ENCODE measurements at regions not wholly inside any gene's neighbourhood (a gene's known extent, or its start where the extent isn't known, plus 50 kb on each side); places are given as distances from the start of the nearest gene placed in this dataset.

DNA sequence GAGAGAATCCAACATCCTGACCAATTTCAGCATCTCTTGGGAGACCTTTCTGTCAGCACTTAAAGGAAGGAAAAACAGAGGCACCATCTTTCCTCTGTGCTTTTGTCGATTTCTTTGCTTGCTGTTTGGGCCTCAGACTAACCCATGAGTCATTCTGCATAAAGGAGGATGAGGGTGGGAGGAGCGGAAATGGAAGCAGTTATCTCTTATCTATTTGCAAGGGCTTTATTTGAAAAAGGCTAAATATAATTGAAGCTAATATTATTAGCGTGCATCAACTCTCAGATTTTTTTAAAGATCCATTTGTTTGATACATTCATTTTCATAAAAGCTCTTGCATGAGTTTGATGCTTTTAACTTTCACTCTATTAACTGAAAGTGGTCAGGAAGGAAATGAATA, 72.9 kb downstream of the ZNF622 start:
- Histone ChIP-seq H2AFZ (ENCODE audit: low read length) (no peak overlapping the region), H3K4me2 (ENCODE audit: insufficient read depth, low read length) (no peak overlapping the region), H3K27me3 (ENCODE audit: insufficient read depth, low read length) (no peaks in the 10 kb centered on the region), H3K4me3 (ENCODE audit: insufficient read depth, low read length) (no peak overlapping the region), H3K27ac (ENCODE audit: low read depth, low read length) (no peak overlapping the region), H4K20me1 (ENCODE audit: insufficient read depth, low read length) (no peaks in the 10 kb centered on the region), H3K36me3 (ENCODE audit: insufficient read depth, low read length) (no peaks in the 10 kb centered on the region), H3K4me1 (ENCODE audit: insufficient read depth, low read length) (no peaks in the 10 kb centered on the region), H3K9me3 (ENCODE audit: low read depth, low read length) (no peaks in the 10 kb centered on the region), H3K79me2 (ENCODE audit: insufficient read depth, low read length) (no peaks in the 10 kb centered on the region)
- TF ChIP-seq, protein P1, sequence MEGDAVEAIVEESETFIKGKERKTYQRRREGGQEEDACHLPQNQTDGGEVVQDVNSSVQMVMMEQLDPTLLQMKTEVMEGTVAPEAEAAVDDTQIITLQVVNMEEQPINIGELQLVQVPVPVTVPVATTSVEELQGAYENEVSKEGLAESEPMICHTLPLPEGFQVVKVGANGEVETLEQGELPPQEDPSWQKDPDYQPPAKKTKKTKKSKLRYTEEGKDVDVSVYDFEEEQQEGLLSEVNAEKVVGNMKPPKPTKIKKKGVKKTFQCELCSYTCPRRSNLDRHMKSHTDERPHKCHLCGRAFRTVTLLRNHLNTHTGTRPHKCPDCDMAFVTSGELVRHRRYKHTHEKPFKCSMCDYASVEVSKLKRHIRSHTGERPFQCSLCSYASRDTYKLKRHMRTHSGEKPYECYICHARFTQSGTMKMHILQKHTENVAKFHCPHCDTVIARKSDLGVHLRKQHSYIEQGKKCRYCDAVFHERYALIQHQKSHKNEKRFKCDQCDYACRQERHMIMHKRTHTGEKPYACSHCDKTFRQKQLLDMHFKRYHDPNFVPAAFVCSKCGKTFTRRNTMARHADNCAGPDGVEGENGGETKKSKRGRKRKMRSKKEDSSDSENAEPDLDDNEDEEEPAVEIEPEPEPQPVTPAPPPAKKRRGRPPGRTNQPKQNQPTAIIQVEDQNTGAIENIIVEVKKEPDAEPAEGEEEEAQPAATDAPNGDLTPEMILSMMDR (IDR thresholded peaks at IDR 0.05; ENCODE audit: extremely low read depth, low read depth, low read length) = no peak
- no peak for DNase-seq (ENCODE audit: insufficient read length, low spot score, missing footprints)

DNA sequence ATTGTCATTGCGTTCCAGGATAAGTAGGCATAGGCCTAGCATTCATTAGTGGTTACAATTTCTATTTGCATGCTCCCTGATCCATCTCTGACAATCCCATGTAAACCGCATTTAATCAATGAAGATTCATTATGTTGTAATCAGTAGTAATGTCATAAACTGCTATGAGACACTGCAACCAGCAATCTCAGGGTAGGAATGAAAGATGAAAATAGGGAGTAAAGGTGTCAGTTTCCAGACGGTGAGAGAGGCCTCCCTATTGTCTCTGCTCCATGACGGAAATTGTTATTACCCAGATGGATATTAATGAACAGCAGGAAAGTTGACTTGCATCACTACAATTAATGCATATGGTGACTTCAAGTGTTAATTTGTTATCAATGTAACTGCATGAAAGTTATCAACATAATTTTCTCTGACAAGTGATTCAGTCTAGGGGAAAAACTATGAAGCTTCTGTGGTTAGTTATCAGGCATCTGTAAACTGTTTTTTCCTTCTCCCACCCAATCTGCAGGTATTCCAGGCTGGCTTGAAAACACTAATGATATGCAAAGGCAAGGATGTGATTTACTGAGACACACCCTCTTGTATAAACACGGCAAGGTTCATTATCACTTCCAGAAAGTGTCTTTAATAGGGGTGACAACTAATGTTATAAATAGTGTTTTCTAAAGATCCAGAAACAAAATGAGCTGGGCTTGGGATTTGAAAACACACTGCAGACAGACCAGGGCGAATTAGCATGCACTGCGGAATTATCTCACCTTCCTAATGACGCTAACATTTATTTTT, 73.5 kb downstream of the ZNF622 start:
- no peak overlapping the region for H3K27ac ChIP-seq (ENCODE audit: low read depth, low read length)
- no peaks in the 10 kb centered on the region for H3K27me3 ChIP-seq (ENCODE audit: insufficient read depth, low read length)
- no peaks in the 10 kb centered on the region for H3K79me2 ChIP-seq (ENCODE audit: insufficient read depth, low read length)
- H3K9me3 ChIP-seq (ENCODE audit: low read depth, low read length) = no peaks in the 10 kb centered on the region
- no peak for DNase-seq (ENCODE audit: insufficient read length, low spot score, missing footprints)
- H3K4me2 ChIP-seq (ENCODE audit: insufficient read depth, low read length) = no peak overlapping the region
- H3K4me1 ChIP-seq (ENCODE audit: insufficient read depth, low read length) = no peaks in the 10 kb centered on the region
- TF ChIP-seq, protein P1 (IDR thresholded peaks at IDR 0.05; ENCODE audit: extremely low read depth, low read depth, low read length) = no peak
- no peak overlapping the region for H3K4me3 ChIP-seq (ENCODE audit: insufficient read depth, low read length)
- H3K36me3 ChIP-seq (ENCODE audit: insufficient read depth, low read length) = no peaks in the 10 kb centered on the region
- no peaks in the 10 kb centered on the region for H4K20me1 ChIP-seq (ENCODE audit: insufficient read depth, low read length)
- no peak overlapping the region for H2AFZ ChIP-seq (ENCODE audit: low read length)

DNA sequence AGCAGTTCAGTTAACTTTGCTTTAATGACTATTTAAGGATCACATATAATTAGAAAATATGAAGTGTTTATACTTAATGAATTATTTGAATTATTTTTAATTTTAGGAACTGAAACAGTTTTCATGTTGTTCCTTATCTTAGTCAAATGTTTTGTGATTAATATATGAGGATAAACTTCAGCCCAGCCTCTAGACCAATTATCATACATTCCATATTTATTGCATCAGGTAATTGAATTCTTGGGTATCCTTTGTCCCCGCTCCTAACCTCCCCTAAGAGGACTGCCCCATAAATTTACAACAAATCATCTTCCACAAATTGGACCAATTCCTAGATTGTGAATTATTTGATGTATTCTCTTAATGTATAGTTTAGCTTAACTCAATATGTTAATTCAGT, 74.8 kb downstream of the ZNF622 start:
- H3K27me3 ChIP-seq (ENCODE audit: insufficient read depth, low read length) = no peaks in the 10 kb centered on the region
- no peaks in the 10 kb centered on the region for H3K4me1 ChIP-seq (ENCODE audit: insufficient read depth, low read length)
- H3K9me3 ChIP-seq (ENCODE audit: low read depth, low read length) = no peaks in the 10 kb centered on the region
- H3K36me3 ChIP-seq (ENCODE audit: insufficient read depth, low read length) = no peaks in the 10 kb centered on the region
- no peaks in the 10 kb centered on the region for H4K20me1 ChIP-seq (ENCODE audit: insufficient read depth, low read length)
- H2AFZ ChIP-seq (ENCODE audit: low read length) = no peak overlapping the region
- TF ChIP-seq, protein P1 (IDR thresholded peaks at IDR 0.05; ENCODE audit: extremely low read depth, low read depth, low read length) = no peak
- no peak overlapping the region for H3K27ac ChIP-seq (ENCODE audit: low read depth, low read length)
- H3K4me3 ChIP-seq (ENCODE audit: insufficient read depth, low read length) = no peak overlapping the region
- no peaks in the 10 kb centered on the region for H3K79me2 ChIP-seq (ENCODE audit: insufficient read depth, low read length)
- no peak for DNase-seq (ENCODE audit: insufficient read length, low spot score, missing footprints)
- H3K4me2 ChIP-seq (ENCODE audit: insufficient read depth, low read length) = no peak overlapping the region

DNA sequence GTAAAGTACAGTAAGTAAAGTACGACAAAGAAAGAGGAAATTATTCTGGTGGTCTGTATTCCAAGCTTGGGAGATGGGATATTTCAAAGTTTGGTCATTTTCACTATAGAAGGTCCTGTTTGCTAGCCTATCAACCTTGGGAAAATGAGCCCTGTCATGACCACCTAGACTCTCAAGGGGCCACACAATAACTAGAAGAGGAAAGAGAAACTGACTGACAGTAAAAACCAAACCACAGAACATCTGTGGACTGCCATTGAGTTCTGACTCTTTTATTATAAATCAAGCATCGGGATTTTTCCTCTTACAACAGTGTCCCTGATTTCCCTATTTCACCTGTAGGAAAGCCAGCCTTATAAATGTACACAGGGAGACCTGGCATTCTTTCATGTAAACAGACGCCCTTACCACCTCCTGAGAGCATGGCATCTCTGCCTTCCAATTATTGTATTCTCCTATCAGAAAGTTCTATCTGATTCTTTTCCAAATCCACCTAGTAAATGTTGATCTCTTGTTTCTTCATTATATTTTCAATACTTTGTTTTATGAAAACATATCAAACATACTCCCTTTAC, 80.0 kb downstream of the ZNF622 start:
- no peaks in the 10 kb centered on the region for H3K79me2 ChIP-seq (ENCODE audit: insufficient read depth, low read length)
- TF ChIP-seq, protein P1 (IDR thresholded peaks at IDR 0.05; ENCODE audit: extremely low read depth, low read depth, low read length) = no peak
- no peaks in the 10 kb centered on the region for H3K4me1 ChIP-seq (ENCODE audit: insufficient read depth, low read length)
- no peaks in the 10 kb centered on the region for H3K36me3 ChIP-seq (ENCODE audit: insufficient read depth, low read length)
- DNase-seq (ENCODE audit: insufficient read length, low spot score, missing footprints) = no peak
- H3K4me2 ChIP-seq (ENCODE audit: insufficient read depth, low read length) = no peak overlapping the region
- H3K9me3 ChIP-seq (ENCODE audit: low read depth, low read length) = no peaks in the 10 kb centered on the region
- no peaks in the 10 kb centered on the region for H3K27me3 ChIP-seq (ENCODE audit: insufficient read depth, low read length)
- no peak overlapping the region for H3K4me3 ChIP-seq (ENCODE audit: insufficient read depth, low read length)
- no peak overlapping the region for H3K27ac ChIP-seq (ENCODE audit: low read depth, low read length)
- no peak overlapping the region for H2AFZ ChIP-seq (ENCODE audit: low read length)
- H4K20me1 ChIP-seq (ENCODE audit: insufficient read depth, low read length) = no peaks in the 10 kb centered on the region
